GM21423 (cell line): ENCODE measurements at regions not wholly inside any gene's neighbourhood (a gene's known extent, or its start where the extent isn't known, plus 50 kb on each side); places are given as distances from the start of the nearest gene placed in this dataset.
"Not testable (repeated sequence)": the region's sequence is repeated elsewhere in the genome, so short reads cannot be mapped to it uniquely, and the experiment has no call there.

ENCODE experiments used
- ATAC-seq: cut with Tn5 transposase; IDR thresholded peaks from one replicate; pipeline ENCODE4 v1.9.1; 2021; ENCODE audit warnings: mild to moderate bottlenecking, moderate library complexity; ENCODE audit not compliant: unreplicated experiment

GRCh38 chr6:11387707-11388430, 149.7 kb upstream of the TMEM170B start:
- ATAC-seq, result no peak

- no peak for ATAC-seq
Observed at GRCh38 chr6:11386726-11387125, 150.8 kb upstream of the TMEM170B start.

GRCh38 chr6:11386323-11386722, 151.2 kb upstream of the TMEM170B start:
- peak; percentile 60 for ATAC-seq

GRCh38 chr6:11384531-11385309, 152.3 kb upstream of the NEDD9 start:
- no peak for ATAC-seq

GRCh38 chr6:11381801-11382513, 149.5 kb upstream of the NEDD9 start:
- peak; percentile 74 for ATAC-seq

- no peak for ATAC-seq
Observed at GRCh38 chr6:11380969-11381744, 148.7 kb upstream of the NEDD9 start.

- no peak for ATAC-seq
Observed at GRCh38 chr6:11380549-11380948, 148.1 kb upstream of the NEDD9 start.

- no peak for ATAC-seq
Observed at GRCh38 chr6:11379805-11380204, 147.3 kb upstream of the NEDD9 start.

GRCh38 chr6:11378639-11379038, 146.2 kb upstream of the NEDD9 start:
- no peak for ATAC-seq

GRCh38 chr6:11374036-11375010, 141.9 kb upstream of the NEDD9 start:
- peak; percentile 90 for ATAC-seq

GRCh38 chr6:11373208-11373607, 140.7 kb upstream of the NEDD9 start:
- ATAC-seq, result no peak

GRCh38 chr6:11372186-11372790, 139.8 kb upstream of the NEDD9 start:
- ATAC-seq, result not testable (repeated sequence)

GRCh38 chr6:11370191-11371018, 137.9 kb upstream of the NEDD9 start:
- ATAC-seq, result no peak

GRCh38 chr6:11368760-11369159, 136.3 kb upstream of the NEDD9 start:
- ATAC-seq, result no peak

- ATAC-seq, result no peak
Observed at GRCh38 chr6:11368264-11368663, 135.8 kb upstream of the NEDD9 start.

GRCh38 chr6:11367638-11368199, 135.3 kb upstream of the NEDD9 start:
- ATAC-seq, result peak; percentile 3

GRCh38 chr6:11366934-11367637, 134.6 kb upstream of the NEDD9 start:
- ATAC-seq, result peak; percentile 33
